ENCODE measurements at regions not wholly inside any gene's neighbourhood (a gene's known extent, or its start where the extent isn't known, plus 50 kb on each side); places are given as distances from the start of the nearest gene placed in this dataset.

- Histone ChIP-seq H3F3A (ENCODE audit: insufficient read depth, low read depth) (no peaks in the 10 kb centered on the region), H3K36me3 (ENCODE audit: low read depth) (no peaks in the 10 kb centered on the region), H3K4me3 (no peak overlapping the region), H4K20me1 (ENCODE audit: insufficient read depth) (no peaks in the 10 kb centered on the region), H3K4me2 (no peak overlapping the region), H3K27me3 (ENCODE audit: insufficient read depth, low read depth) (no peaks in the 10 kb centered on the region), H2AFZ (no peak overlapping the region), H3K27ac (no peak overlapping the region), H3K9me3 (ENCODE audit: insufficient read depth, low read depth) (no peaks in the 10 kb centered on the region), H3K9me2 (ENCODE audit: insufficient read depth) (no peaks in the 10 kb centered on the region; the same call in 1 of the 2 replicates), H3K79me2 (ENCODE audit: low read depth) (no peaks in the 10 kb centered on the region), H3K4me1 (replicated peaks; ENCODE audit: insufficient read depth) (no peaks in the 10 kb centered on the region)
- intact Hi-C loops (cut with micrococcal nuclease; ENCODE audit: unreplicated experiment) = no loop called here
- ChIA-PET CTCF (no interaction called here), POLR2A (ENCODE audit: unreplicated experiment) (no interaction called here)
- TF ChIP-seq CTCF (conservative IDR thresholded peaks at IDR 0.05) = no peak
- no peak for TF ChIP-seq EZH2 (IDR thresholded peaks at IDR 0.05; ENCODE audit: low read depth)
- no TSS peak for BruUV-seq (replicated peaks)
- DNase-seq = no peak
These were observed 533.0 kb upstream of the PRMT6 start for GRCh38 chr1:106523497-106523896.

- Histone ChIP-seq H3K36me3 (ENCODE audit: low read depth) (no peaks in the 10 kb centered on the region), H2AFZ (no peak overlapping the region), H4K20me1 (ENCODE audit: insufficient read depth) (no peaks in the 10 kb centered on the region), H3K27ac (no peak overlapping the region), H3K4me3 (no peak overlapping the region), H3K27me3 (ENCODE audit: insufficient read depth, low read depth) (no peaks in the 10 kb centered on the region), H3K9me2 (ENCODE audit: insufficient read depth) (no peaks in the 10 kb centered on the region; the same call in 1 of the 2 replicates), H3K4me2 (no peak overlapping the region), H3K79me2 (ENCODE audit: low read depth) (no peaks in the 10 kb centered on the region), H3K4me1 (replicated peaks; ENCODE audit: insufficient read depth) (no peaks in the 10 kb centered on the region), H3K9me3 (ENCODE audit: insufficient read depth, low read depth) (no peaks in the 10 kb centered on the region), H3F3A (ENCODE audit: insufficient read depth, low read depth) (no peaks in the 10 kb centered on the region)
- intact Hi-C loops (cut with micrococcal nuclease; ENCODE audit: unreplicated experiment) = no loop called here
- TF ChIP-seq EZH2 (IDR thresholded peaks at IDR 0.05; ENCODE audit: low read depth) (no peak), CTCF (conservative IDR thresholded peaks at IDR 0.05) (no peak)
- DNase-seq = no peak
- CTCF ChIA-PET = no interaction called here
- POLR2A ChIA-PET (ENCODE audit: unreplicated experiment) = no interaction called here
- no TSS peak for BruUV-seq (replicated peaks)
These were observed 531.8 kb upstream of the PRMT6 start for GRCh38 chr1:106524631-106525030.

- DNase-seq = no peak
- H3K9me3 ChIP-seq (ENCODE audit: insufficient read depth, low read depth) = no peaks in the 10 kb centered on the region
- no peak for TF ChIP-seq EZH2 (IDR thresholded peaks at IDR 0.05; ENCODE audit: low read depth)
- TF ChIP-seq CTCF (conservative IDR thresholded peaks at IDR 0.05) = no peak
- no peak overlapping the region for H2AFZ ChIP-seq
- H3K4me2 ChIP-seq = no peak overlapping the region
- POLR2A ChIA-PET (ENCODE audit: unreplicated experiment) = no interaction called here
- CTCF ChIA-PET = no interaction called here
- no TSS peak for BruUV-seq (replicated peaks)
- H4K20me1 ChIP-seq (ENCODE audit: insufficient read depth) = no peaks in the 10 kb centered on the region
- H3K4me1 ChIP-seq (replicated peaks; ENCODE audit: insufficient read depth) = no peaks in the 10 kb centered on the region
- H3K79me2 ChIP-seq (ENCODE audit: low read depth) = no peaks in the 10 kb centered on the region
- H3K27me3 ChIP-seq (ENCODE audit: insufficient read depth, low read depth) = no peaks in the 10 kb centered on the region
- no peak overlapping the region for H3K4me3 ChIP-seq
- no peaks in the 10 kb centered on the region for H3F3A ChIP-seq (ENCODE audit: insufficient read depth, low read depth)
- H3K9me2 ChIP-seq (ENCODE audit: insufficient read depth) = no peaks in the 10 kb centered on the region; the same call in 1 of the 2 replicates
- H3K27ac ChIP-seq = no peak overlapping the region
- no peaks in the 10 kb centered on the region for H3K36me3 ChIP-seq (ENCODE audit: low read depth)
- intact Hi-C loops (cut with micrococcal nuclease; ENCODE audit: unreplicated experiment) = no loop called here
These were observed 529.8 kb upstream of the PRMT6 start for GRCh38 chr1:106526650-106527049.

Measured in PC-9 (cell line).